ENCODE measurements at regions not wholly inside any gene's neighbourhood (a gene's known extent, or its start where the extent isn't known, plus 50 kb on each side); places are given as distances from the start of the nearest gene placed in this dataset.

DNA sequence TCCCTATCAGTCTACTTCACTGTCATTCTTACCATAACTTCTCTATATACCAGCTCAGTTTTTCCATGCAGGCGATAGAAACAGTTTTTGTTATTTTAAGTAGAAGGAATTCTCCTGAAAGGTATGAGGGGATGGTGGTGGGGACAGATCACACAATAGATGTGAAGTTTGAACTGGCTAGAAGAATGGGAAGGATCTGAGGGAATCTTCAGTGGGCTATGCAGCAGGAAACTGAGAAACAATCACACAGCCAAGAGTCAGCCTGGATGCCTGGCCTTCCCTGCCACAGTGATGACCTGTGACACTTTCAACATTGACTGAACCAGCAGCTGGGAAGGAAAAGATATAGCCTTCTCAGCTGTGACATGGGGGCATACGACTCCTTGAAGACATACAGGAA lies 329.1 kb upstream of the GULP1 start:
- TF ChIP-seq, protein P1, sequence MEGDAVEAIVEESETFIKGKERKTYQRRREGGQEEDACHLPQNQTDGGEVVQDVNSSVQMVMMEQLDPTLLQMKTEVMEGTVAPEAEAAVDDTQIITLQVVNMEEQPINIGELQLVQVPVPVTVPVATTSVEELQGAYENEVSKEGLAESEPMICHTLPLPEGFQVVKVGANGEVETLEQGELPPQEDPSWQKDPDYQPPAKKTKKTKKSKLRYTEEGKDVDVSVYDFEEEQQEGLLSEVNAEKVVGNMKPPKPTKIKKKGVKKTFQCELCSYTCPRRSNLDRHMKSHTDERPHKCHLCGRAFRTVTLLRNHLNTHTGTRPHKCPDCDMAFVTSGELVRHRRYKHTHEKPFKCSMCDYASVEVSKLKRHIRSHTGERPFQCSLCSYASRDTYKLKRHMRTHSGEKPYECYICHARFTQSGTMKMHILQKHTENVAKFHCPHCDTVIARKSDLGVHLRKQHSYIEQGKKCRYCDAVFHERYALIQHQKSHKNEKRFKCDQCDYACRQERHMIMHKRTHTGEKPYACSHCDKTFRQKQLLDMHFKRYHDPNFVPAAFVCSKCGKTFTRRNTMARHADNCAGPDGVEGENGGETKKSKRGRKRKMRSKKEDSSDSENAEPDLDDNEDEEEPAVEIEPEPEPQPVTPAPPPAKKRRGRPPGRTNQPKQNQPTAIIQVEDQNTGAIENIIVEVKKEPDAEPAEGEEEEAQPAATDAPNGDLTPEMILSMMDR (conservative IDR thresholded peaks at IDR 0.05), result no peak
- no peak for TF ChIP-seq ZFX (IDR thresholded peaks at IDR 0.05)
